NCI-H2081 treated with DMSO at 0.1 percent for 48 hours (cell line): ENCODE measurements at regions not wholly inside any gene's neighbourhood (a gene's known extent, or its start where the extent isn't known, plus 50 kb on each side); places are given as distances from the start of the nearest gene placed in this dataset.

Experiments
- DNase-seq: peaks from one replicate; lab custom pipeline; 2025; lab: John Stamatoyannopoulos, UW

- DNase-seq = no peak
These were observed 733.0 kb upstream of the FZD8 start for GRCh38 chr10:36375107-36375506.

GRCh38 chr10:36373424-36374096, 731.5 kb upstream of the FZD8 start:
- no peak for DNase-seq

GRCh38 chr10:36367362-36367761, 725.3 kb upstream of the FZD8 start:
- DNase-seq = no peak

- DNase-seq = no peak
These were observed 724.7 kb upstream of the FZD8 start for GRCh38 chr10:36366843-36367242.

GRCh38 chr10:36366065-36366464, 724.0 kb upstream of the FZD8 start:
- DNase-seq = no peak

- no peak for DNase-seq
These were observed 720.2 kb upstream of the FZD8 start for GRCh38 chr10:36362257-36362656.

- no peak for DNase-seq
These were observed 716.6 kb upstream of the FZD8 start for GRCh38 chr10:36358736-36359135.

- no peak for DNase-seq
These were observed 712.5 kb upstream of the FZD8 start for GRCh38 chr10:36354633-36355032.

- DNase-seq = no peak
These were observed 709.1 kb upstream of the FZD8 start for GRCh38 chr10:36351159-36351558.

GRCh38 chr10:36349445-36350078, 707.5 kb upstream of the FZD8 start:
- DNase-seq = no peak

GRCh38 chr10:36345807-36346206, 703.7 kb upstream of the FZD8 start:
- no peak for DNase-seq

- DNase-seq = no peak
These were observed 703.1 kb upstream of the FZD8 start for GRCh38 chr10:36345175-36345533.

GRCh38 chr10:36344240-36345174, 702.4 kb upstream of the FZD8 start:
- DNase-seq = no peak

GRCh38 chr10:36342781-36343180, 700.7 kb upstream of the FZD8 start:
- DNase-seq = no peak

- no peak for DNase-seq
These were observed 699.4 kb upstream of the FZD8 start for GRCh38 chr10:36341471-36341870.

- no peak for DNase-seq
These were observed 694.2 kb upstream of the FZD8 start for GRCh38 chr10:36336315-36336714.

GRCh38 chr10:36333446-36333845, 691.4 kb upstream of the FZD8 start:
- DNase-seq = no peak

- no peak for DNase-seq
These were observed 690.8 kb upstream of the FZD8 start for GRCh38 chr10:36332926-36333325.

- no peak for DNase-seq
These were observed 689.0 kb upstream of the FZD8 start for GRCh38 chr10:36331121-36331520.

GRCh38 chr10:36325815-36326214, 683.7 kb upstream of the FZD8 start:
- no peak for DNase-seq

- no peak for DNase-seq
These were observed 682.7 kb upstream of the FZD8 start for GRCh38 chr10:36324831-36325230.

- DNase-seq = no peak
These were observed 671.0 kb upstream of the FZD8 start for GRCh38 chr10:36313142-36313541.

- DNase-seq = no peak
These were observed 661.8 kb upstream of the FZD8 start for GRCh38 chr10:36303896-36304295.
